ENCODE measurements at regions not wholly inside any gene's neighbourhood (a gene's known extent, or its start where the extent isn't known, plus 50 kb on each side); places are given as distances from the start of the nearest gene placed in this dataset.

- no peak; the same call in 1 of the 2 replicates for ATAC-seq (ENCODE audit: low read depth)
These were observed 161.4 kb upstream of the KCNG1 start for GRCh38 chr20:51184289-51184688.

More at GRCh38 chr20:51184289-51184688, 161.4 kb upstream of the KCNG1 start:
- H3K4me3 ChIP-seq (ENCODE audit: insufficient read depth, low read depth, low read length): no peak overlapping the region
- CTCF ChIA-PET: interaction anchor here (0.9 kb wide), 1 partner anchor 13 kb away, joined by 3 read pairs; no protein-coding TSS in a partner anchor
- H3K14ac ChIP-seq (replicated peaks; ENCODE audit: low read depth, low read length): no peak overlapping the region
- no peaks in the 10 kb centered on the region for H3K36me3 ChIP-seq (ENCODE audit: control insufficient read depth, insufficient read depth, low read length)
- no peak overlapping the region for H3K27ac ChIP-seq (ENCODE audit: insufficient read depth, low read length)
- TF ChIP-seq MAFK (IDR thresholded peaks at IDR 0.05; ENCODE audit: low read depth, low read length): no peak
- TF ChIP-seq SMC3 (IDR thresholded peaks at IDR 0.05; ENCODE audit: low read depth, low read length): no peak
- TF ChIP-seq RCOR1 (IDR thresholded peaks at IDR 0.05; ENCODE audit: insufficient replicate concordance, low read length): no peak
- no peak for TF ChIP-seq CHD1 (IDR thresholded peaks at IDR 0.05; ENCODE audit: low read depth, low read length)
- TF ChIP-seq FOS (IDR thresholded peaks at IDR 0.05; ENCODE audit: low read depth, low read length): no peak
- TF ChIP-seq CTCF (conservative IDR thresholded peaks at IDR 0.05; ENCODE audit: low read depth, low read length): no peak
- no peak for TF ChIP-seq ELK1 (IDR thresholded peaks at IDR 0.05; ENCODE audit: borderline replicate concordance, low read depth, low read length)
- TF ChIP-seq NFE2L2 (IDR thresholded peaks at IDR 0.05; ENCODE audit: low read depth, low read length): no peak
- TF ChIP-seq CEBPB (IDR thresholded peaks at IDR 0.05; ENCODE audit: low read depth, low read length): no peak
- no peak for TF ChIP-seq POLR2A (IDR thresholded peaks at IDR 0.05; ENCODE audit: low read depth, low read length)
- TF ChIP-seq USF2 (IDR thresholded peaks at IDR 0.05; ENCODE audit: low read depth, low read length): no peak
- TF ChIP-seq BHLHE40 (IDR thresholded peaks at IDR 0.05; ENCODE audit: low read depth, low read length): no peak
- TF ChIP-seq RAD21 (IDR thresholded peaks at IDR 0.05; ENCODE audit: low read length): no peak
- no peak for TF ChIP-seq MAZ (IDR thresholded peaks at IDR 0.05; ENCODE audit: borderline replicate concordance, low read depth, low read length)
- no peak for TF ChIP-seq RFX5 (IDR thresholded peaks at IDR 0.05; ENCODE audit: low read depth, low read length)
- no peak for TF ChIP-seq MXI1 (IDR thresholded peaks at IDR 0.05; ENCODE audit: borderline replicate concordance, low read depth, low read length)
- H2BK120ac ChIP-seq (ENCODE audit: low read depth, low read length): no peak overlapping the region
- H3K18ac ChIP-seq (ENCODE audit: low read depth, low read length): no peak overlapping the region
- no peak overlapping the region for H2AFZ ChIP-seq (replicated peaks; ENCODE audit: low read length, poor library complexity)
- dilution Hi-C loops (cut with HindIII; ENCODE audit: low sequenced_read_pairs, unreplicated experiment): no loop called here
- H2BK5ac ChIP-seq (ENCODE audit: low read depth, low read length, poor library complexity, severe bottlenecking): no peak overlapping the region
- in situ Hi-C loops (cut with MboI; ENCODE audit: low sequenced_read_pairs): no loop called here
- no peaks in the 10 kb centered on the region for H3K9me1 ChIP-seq (ENCODE audit: insufficient read depth, low read length)
- no peak overlapping the region for H3K4me2 ChIP-seq (ENCODE audit: low read depth, low read length)
- H3K23ac ChIP-seq (ENCODE audit: low read depth, low read length): no peak overlapping the region
- H4K20me1 ChIP-seq (ENCODE audit: insufficient read depth, low read length): no peaks in the 10 kb centered on the region
- H2BK20ac ChIP-seq (ENCODE audit: low read depth, low read length): no peak overlapping the region
- no TSS peak for BruUV-seq (replicated peaks)
- peaks cover 15% of the 10 kb centered on the region for H3K27me3 ChIP-seq (ENCODE audit: control insufficient read depth, insufficient read depth, low read length)
- no peak overlapping the region for H2AK5ac ChIP-seq (ENCODE audit: low read depth, low read length)
- no CpG with 5 or more reads among the region's 2 CpGs for WGBS, 2 experiments (ENCODE audit: extremely low coverage in 2 of 2, insufficient read length in 1 of 2)
- H3K4ac ChIP-seq (ENCODE audit: low read depth, low read length): no peak overlapping the region
- H3K79me1 ChIP-seq (ENCODE audit: low read depth in 1 of 2, low read length in 2 of 2): no peaks in the 10 kb centered on the region
- H2AK9ac ChIP-seq (replicated peaks; ENCODE audit: low read depth, low read length, poor library complexity): no peak overlapping the region
- intact Hi-C loops (cut with micrococcal nuclease): no loop called here
- H2BK15ac ChIP-seq (ENCODE audit: low read depth, low read length): no peak overlapping the region
- H3K4me1 ChIP-seq (ENCODE audit: control insufficient read depth, insufficient read depth, low read length): no peaks in the 10 kb centered on the region
- no peak overlapping the region for H4K5ac ChIP-seq (ENCODE audit: low read depth, low read length)
- peak; percentile 49 for DNase-seq
- POLR2A ChIA-PET (ENCODE audit: unreplicated experiment): no interaction called here
- H4K91ac ChIP-seq (ENCODE audit: insufficient read depth, low read depth, low read length): no peak overlapping the region
- no peak overlapping the region for H4K8ac ChIP-seq (ENCODE audit: low read depth in 2 of 2, low read length in 2 of 2)
- H3K9me3 ChIP-seq (ENCODE audit: control insufficient read depth, insufficient read depth, low read length): no peaks in the 10 kb centered on the region
- H3K9ac ChIP-seq (ENCODE audit: low read depth, low read length): no peak overlapping the region
- H3K56ac ChIP-seq (ENCODE audit: extremely low read depth, insufficient read depth, low read length): no peak overlapping the region

Data from IMR-90 (cell line).